Esophagus (tissue), 2 donors: ENCODE measurements at regions not wholly inside any gene's neighbourhood (a gene's known extent, or its start where the extent isn't known, plus 50 kb on each side); places are given as distances from the start of the nearest gene placed in this dataset.

Experiments used
- H3K27ac ChIP-seq, 2 donors: one replicate each; pipeline ENCODE4 v1.5.1; 2013; ENCODE audit warnings: low read depth in 2 of 2, mild to moderate bottlenecking in 2 of 2, inconsistent platforms in 1 of 2, low read length in 1 of 2, moderate library complexity in 1 of 2
- H3K27me3 ChIP-seq, 2 donors: one replicate each; pipeline ENCODE4 v1.6.1; 2013; ENCODE audit warnings: low read length in 2 of 2, control low read depth in 1 of 2, mild to moderate bottlenecking in 1 of 2; ENCODE audit not compliant: insufficient read depth in 2 of 2, control insufficient read depth in 1 of 2
- H3K36me3 ChIP-seq, 2 donors: one replicate each; pipeline ENCODE4 v1.6.1; 2013; ENCODE audit warnings: low read length in 1 of 2; ENCODE audit not compliant: control insufficient read depth in 2 of 2, insufficient read depth in 2 of 2
- H3K4me1 ChIP-seq, 2 donors: one replicate each; pipeline ENCODE4 v1.6.1; 2013; ENCODE audit warnings: low read length in 1 of 2; ENCODE audit not compliant: control insufficient read depth in 2 of 2, insufficient read depth in 2 of 2
- H3K4me3 ChIP-seq, 2 donors: one replicate each; pipeline ENCODE4 v1.5.1; 2013; ENCODE audit warnings: low read length in 2 of 2, mild to moderate bottlenecking in 2 of 2, low read depth in 1 of 2, moderate library complexity in 1 of 2
- H3K9me3 ChIP-seq, 2 donors: one replicate each; pipeline ENCODE4 v1.6.1; 2013; ENCODE audit warnings: mild to moderate bottlenecking in 2 of 2, low read depth in 1 of 2, low read length in 1 of 2, moderate library complexity in 1 of 2; ENCODE audit not compliant: control insufficient read depth in 2 of 2, insufficient read depth in 1 of 2
- WGBS, 2 donors: extraction: QIAGEN DNeasy Blood & Tissue Kit; methylation state at CpG; one replicate each; pipeline ENCODE4 v1.1.7; 2013; 5-methylcytosine and 5-hydroxymethylcytosine counted together
- donor health status: healthy with polysubstance abuse.
- donor health status: Bipolar disorder and iron deficiency.

DNA sequence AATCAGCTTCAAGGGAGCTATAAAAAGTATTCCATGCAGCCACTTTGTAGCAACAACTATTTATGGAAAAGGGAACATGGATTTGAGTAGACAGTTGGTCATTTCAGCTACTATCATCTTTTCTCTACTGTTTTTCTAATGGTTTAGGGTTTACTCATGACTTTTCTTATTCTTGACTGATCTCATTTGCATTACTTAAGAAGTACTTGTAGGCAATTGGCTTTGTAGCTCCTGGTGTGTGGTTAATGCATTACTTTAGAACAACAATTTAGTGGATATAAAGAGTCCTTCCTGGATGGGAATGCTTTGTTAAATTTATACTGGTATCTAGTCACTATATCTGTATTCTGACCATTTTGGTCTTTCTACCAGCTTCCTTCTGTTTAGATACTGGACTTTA, 59.8 kb upstream of the NTRK2 start:
- Histone ChIP-seq H3K27me3 (no peaks in the 10 kb centered on the region), H3K9me3 (peaks cover 0 to 3% of the 10 kb centered on the region in 2 donors), H3K36me3 (no peaks in the 10 kb centered on the region), H3K4me3 (no peak overlapping the region), H3K27ac (no peak overlapping the region), H3K4me1 (no peaks in the 10 kb centered on the region)

DNA sequence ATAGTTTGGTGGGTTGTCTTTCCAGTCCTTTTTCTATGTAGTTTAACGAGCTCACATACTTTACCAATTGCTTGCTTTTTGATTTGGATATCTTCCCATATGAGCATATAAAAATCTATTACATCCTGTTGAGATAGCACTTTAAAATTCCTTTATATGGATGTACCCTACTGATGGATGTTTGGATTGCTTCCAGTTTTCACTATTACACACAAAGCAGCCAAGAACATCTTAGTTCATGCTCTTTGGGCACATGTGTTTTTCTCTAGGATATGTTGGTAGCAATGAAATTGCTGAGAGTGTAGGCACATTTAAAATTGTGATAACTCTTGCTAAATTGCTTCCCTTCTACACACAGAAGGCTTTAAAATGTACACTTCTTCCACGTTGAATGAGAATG, 56.1 kb upstream of the NTRK2 start:
- no peaks in the 10 kb centered on the region for H3K27me3 ChIP-seq
- 79 to 80% methylated on average over 2 of the region's 2 CpGs for WGBS, 2 donors
- H3K4me3 ChIP-seq = no peak overlapping the region
- H3K9me3 ChIP-seq = peaks cover 0 to 3% of the 10 kb centered on the region in 2 donors
- no peaks in the 10 kb centered on the region for H3K4me1 ChIP-seq
- H3K27ac ChIP-seq = no peak overlapping the region
- no peaks in the 10 kb centered on the region for H3K36me3 ChIP-seq

DNA sequence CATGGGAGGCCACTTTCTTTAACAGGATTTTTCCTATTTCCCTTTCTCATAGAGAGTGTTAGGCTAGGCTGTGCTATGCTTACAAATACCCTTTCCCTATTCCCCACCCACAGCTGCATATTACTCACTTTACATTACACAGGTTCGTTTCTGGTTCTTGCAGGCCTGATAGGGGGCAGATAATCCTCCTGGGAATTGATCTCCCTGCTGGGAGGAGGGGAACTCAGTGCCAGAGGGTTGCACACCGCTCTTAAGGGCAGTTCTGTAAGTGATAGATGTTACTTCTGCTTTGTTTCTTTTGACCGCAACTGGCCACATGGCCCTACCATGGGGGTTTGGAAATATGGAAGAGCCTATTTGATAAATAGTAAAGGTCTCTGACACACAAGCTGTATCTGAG, 54.0 kb upstream of the NTRK2 start:
- 64 to 65% methylated on average over 3 of the region's 3 CpGs for WGBS, 2 donors
- Histone ChIP-seq H3K27me3 (no peaks in the 10 kb centered on the region), H3K4me3 (no peak overlapping the region), H3K36me3 (no peaks in the 10 kb centered on the region), H3K27ac (no peak overlapping the region), H3K9me3 (peaks cover 0 to 3% of the 10 kb centered on the region in 2 donors), H3K4me1 (no peaks in the 10 kb centered on the region)

DNA sequence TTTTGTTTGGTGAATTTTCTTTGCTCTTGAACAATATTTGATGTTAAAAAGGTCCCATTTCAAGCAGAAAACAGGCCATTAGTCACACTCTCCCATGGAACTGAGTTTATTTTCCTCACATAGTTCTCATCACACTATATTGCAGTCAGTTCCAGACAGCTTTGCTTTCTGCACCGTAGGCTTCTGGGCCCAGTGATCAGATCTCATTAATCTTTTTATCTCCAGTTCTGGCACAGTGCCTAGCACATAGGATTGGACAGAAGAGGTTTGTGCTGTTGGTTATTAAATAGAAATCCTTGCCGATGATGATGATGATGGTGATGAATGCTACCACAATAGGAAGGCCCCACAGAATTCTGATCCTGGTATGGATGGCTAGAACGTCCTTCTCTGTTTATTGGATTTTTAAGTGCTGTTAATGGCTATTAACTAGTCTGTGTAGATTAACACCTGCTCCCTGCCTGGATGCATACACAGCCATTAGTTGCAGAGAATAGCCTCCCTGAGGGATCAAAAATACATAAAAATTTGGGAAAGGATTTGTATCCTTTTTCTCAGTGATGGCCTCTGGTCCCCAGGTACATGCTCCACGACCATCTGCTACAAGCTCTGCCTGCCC, 52.0 kb upstream of the NTRK2 start:
- no peaks in the 10 kb centered on the region for H3K27me3 ChIP-seq
- H3K4me3 ChIP-seq = no peak overlapping the region
- no peaks in the 10 kb centered on the region for H3K36me3 ChIP-seq
- H3K9me3 ChIP-seq = peaks cover 0 to 3% of the 10 kb centered on the region in 2 donors
- H3K4me1 ChIP-seq = no peaks in the 10 kb centered on the region
- WGBS, 2 donors = 52 to 62% methylated on average over 4 of the region's 4 CpGs
- no peak overlapping the region for H3K27ac ChIP-seq
